ENCODE measurements at regions not wholly inside any gene's neighbourhood (a gene's known extent, or its start where the extent isn't known, plus 50 kb on each side); places are given as distances from the start of the nearest gene placed in this dataset.

GRCh38 chr4:123218981-123219380, 177.6 kb upstream of the SPRY1 start:
- no peak for TF ChIP-seq CTCF (IDR thresholded peaks at IDR 0.05; ENCODE audit: extremely low read depth, insufficient read depth, missing control alignments)
- DNase-seq (ENCODE audit: low spot score) = no peak
- in situ Hi-C loops (cut with MboI; ENCODE audit: low pct_unique_long_range_greater_than_20kb, low sequenced_read_pairs, unreplicated experiment) = no loop called here

GRCh38 chr4:123229286-123229685, 167.3 kb upstream of the SPRY1 start:
- in situ Hi-C loops (cut with MboI; ENCODE audit: low pct_unique_long_range_greater_than_20kb, low sequenced_read_pairs, unreplicated experiment) = no loop called here
- TF ChIP-seq CTCF (IDR thresholded peaks at IDR 0.05; ENCODE audit: extremely low read depth, insufficient read depth, missing control alignments) = no peak
- DNase-seq (ENCODE audit: low spot score) = no peak

- in situ Hi-C loops (cut with MboI; ENCODE audit: low pct_unique_long_range_greater_than_20kb, low sequenced_read_pairs, unreplicated experiment) = no loop called here
- no peak for TF ChIP-seq CTCF (IDR thresholded peaks at IDR 0.05; ENCODE audit: extremely low read depth, insufficient read depth, missing control alignments)
- no peak for DNase-seq (ENCODE audit: low spot score)
Observed at GRCh38 chr4:123230061-123230460, 166.5 kb upstream of the SPRY1 start.

GRCh38 chr4:123232439-123232838, 164.2 kb upstream of the SPRY1 start:
- in situ Hi-C loops (cut with MboI; ENCODE audit: low pct_unique_long_range_greater_than_20kb, low sequenced_read_pairs, unreplicated experiment) = no loop called here
- TF ChIP-seq CTCF (IDR thresholded peaks at IDR 0.05; ENCODE audit: extremely low read depth, insufficient read depth, missing control alignments) = no peak
- no peak for DNase-seq (ENCODE audit: low spot score)

GRCh38 chr4:123233136-123233768, 163.3 kb upstream of the SPRY1 start:
- in situ Hi-C loops (cut with MboI; ENCODE audit: low pct_unique_long_range_greater_than_20kb, low sequenced_read_pairs, unreplicated experiment) = no loop called here
- TF ChIP-seq CTCF (IDR thresholded peaks at IDR 0.05; ENCODE audit: extremely low read depth, insufficient read depth, missing control alignments) = no peak
- no peak for DNase-seq (ENCODE audit: low spot score)

GRCh38 chr4:123234955-123235354, 161.6 kb upstream of the SPRY1 start:
- no peak for TF ChIP-seq CTCF (IDR thresholded peaks at IDR 0.05; ENCODE audit: extremely low read depth, insufficient read depth, missing control alignments)
- DNase-seq (ENCODE audit: low spot score) = no peak
- in situ Hi-C loops (cut with MboI; ENCODE audit: low pct_unique_long_range_greater_than_20kb, low sequenced_read_pairs, unreplicated experiment) = no loop called here

Data from GM13977 (cell line).